Ovary (tissue), 7 donors: ENCODE measurements at regions not wholly inside any gene's neighbourhood (a gene's known extent, or its start where the extent isn't known, plus 50 kb on each side); places are given as distances from the start of the nearest gene placed in this dataset.
"Not testable (repeated sequence)": the region's sequence is repeated elsewhere in the genome, so short reads cannot be mapped to it uniquely, and the experiment has no call there.

Experiments
- DNase-seq, 5 donors: peaks; one replicate each; pipeline ENCODE4 v3.0.0-alpha.2; 2019 to 2020
- H3K27ac ChIP-seq, 2 donors: fragments of 200-600 bp; one replicate each; pipeline versions ENCODE4 v1.5.1 to v1.8.0; 2019 to 2022
- H3K27me3 ChIP-seq: fragments of 200-600 bp; one replicate; pipeline ENCODE4 v1.8.0; 2022
- H3K36me3 ChIP-seq: fragments of 200-600 bp; sonication (generic); one replicate; pipeline ENCODE4 v1.5.1; 2019
- H3K4me1 ChIP-seq: one replicate; pipeline ENCODE4 v1.8.1; 2013; ENCODE audit warnings: mild to moderate bottlenecking, moderate library complexity; ENCODE audit not compliant: insufficient read depth
- H3K4me3 ChIP-seq: fragments of 200-600 bp; sonication (generic); one replicate; pipeline ENCODE4 v1.5.1; 2017
- H3K9me3 ChIP-seq, 2 donors: fragments of 200-600 bp in 1 of 2; sonication (generic) in 1 of 2; one replicate each; pipeline versions ENCODE4 v1.5.1 to v1.8.1; 2013 to 2019; ENCODE audit warnings: mild to moderate bottlenecking in 1 of 2, moderate library complexity in 1 of 2
- EP300 ChIP-seq: sonication (generic); formaldehyde crosslinking; IDR thresholded peaks from one replicate; pipeline ENCODE4 v1.6.1; 2017; ENCODE audit warnings: antibody characterized with exemption
- POLR2A ChIP-seq: fragments of 450-650 bp; IDR thresholded peaks from one replicate; pipeline ENCODE4 v1.6.1; 2017; ENCODE audit warnings: antibody characterized with exemption, mild to moderate bottlenecking, moderate library complexity
- WGBS, 3 donors: extraction: QIAGEN DNeasy Blood & Tissue Kit in 1 of 3; methylation state at CpG; one replicate each; pipeline versions ENCODE4 v1.1.5 to v1.1.7; 2013 to 2017; 5-methylcytosine and 5-hydroxymethylcytosine counted together
- intact Hi-C, 4 donors: fragments of 100-400 bp; cut with DNase I; formaldehyde crosslinking; loops; one replicate each; pipeline versions ENCODE4 v1.11.0 to v1.15.1; 2022 to 2023
- TF ChIP-seq, protein P1 (sequence below), 3 donors: fragments of 450-650 bp in 2 of 3; fragments of 200-600 bp in 1 of 3; IDR thresholded peaks; one replicate each; pipeline versions ENCODE4 v1.5.1 to v1.8.0; 2016 to 2022; ENCODE audit warnings: antibody characterized with exemption in 3 of 3, mild to moderate bottlenecking in 1 of 3
- donor health status: DM: no; HTN: no; CAD: no; lungs with moderate emphysema.
- donor health status: DM: no; HTN: no; CAD: no.
- donor health status: Bipolar disorder and iron deficiency.
- donor health status: DM: no; HTN: no; CAD: no.
- donor health status: DM: yes; HTN: yes; CAD: no.

DNA sequence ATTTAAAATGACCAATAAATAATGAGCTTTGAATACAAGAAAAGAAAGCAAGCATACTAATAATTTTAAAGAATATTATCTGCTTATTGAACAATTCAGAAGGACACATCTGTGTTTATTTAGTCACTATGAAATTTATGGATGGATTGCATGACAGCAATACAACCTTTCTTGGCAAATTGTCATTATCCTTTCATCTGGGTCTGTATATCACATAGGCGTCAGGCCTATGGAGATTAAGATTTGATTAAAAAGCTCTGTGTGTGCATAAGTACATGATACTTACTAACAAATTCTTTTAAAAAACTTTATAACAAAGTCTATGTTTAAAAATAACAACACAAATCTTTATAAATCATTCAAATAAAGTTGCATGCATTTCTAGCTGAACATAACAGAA, 1394.4 kb downstream of the KHDRBS2 start:
- Histone ChIP-seq H3K36me3 (no peaks in the 10 kb centered on the region), H3K9me3 (no peaks in the 10 kb centered on the region), H3K27me3 (no peaks in the 10 kb centered on the region), H3K27ac (no peak overlapping the region), H3K4me1 (no peaks in the 10 kb centered on the region), H3K4me3 (no peak overlapping the region)
- intact Hi-C loops: no loop called here
- 48 to 64% (median 52%) methylated on average over 1 of the region's 1 CpG for WGBS, 3 donors
- DNase-seq: no peak
- no peak for TF ChIP-seq EP300

DNA sequence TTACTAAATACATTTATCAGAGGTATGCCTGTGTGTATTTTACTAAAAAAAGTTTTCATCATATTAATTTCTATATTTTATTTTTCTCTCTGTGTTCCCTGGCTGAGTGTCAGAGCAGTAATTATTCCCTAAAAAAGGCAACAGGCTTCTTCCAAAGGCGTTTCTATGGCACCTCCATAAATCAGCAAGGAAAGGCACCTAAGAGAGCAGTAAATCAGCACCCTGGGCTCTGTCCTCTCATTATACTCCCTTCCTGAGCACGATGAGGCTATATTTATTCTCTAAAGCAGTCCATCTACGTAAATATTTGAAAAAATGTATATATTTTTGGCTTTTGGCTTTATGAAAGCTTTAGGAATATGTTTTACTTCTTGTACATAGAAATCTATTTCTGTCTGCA, 1408.6 kb downstream of the KHDRBS2 start:
- H3K27me3 ChIP-seq, H3K9me3 ChIP-seq, intact Hi-C loops, H3K4me1 ChIP-seq, H3K4me3 ChIP-seq, H3K27ac ChIP-seq, H3K36me3 ChIP-seq, DNase-seq: not testable (repeated sequence)
- WGBS, 3 donors: 13 to 24% (median 16%) methylated on average over 3 of the region's 3 CpGs

DNA sequence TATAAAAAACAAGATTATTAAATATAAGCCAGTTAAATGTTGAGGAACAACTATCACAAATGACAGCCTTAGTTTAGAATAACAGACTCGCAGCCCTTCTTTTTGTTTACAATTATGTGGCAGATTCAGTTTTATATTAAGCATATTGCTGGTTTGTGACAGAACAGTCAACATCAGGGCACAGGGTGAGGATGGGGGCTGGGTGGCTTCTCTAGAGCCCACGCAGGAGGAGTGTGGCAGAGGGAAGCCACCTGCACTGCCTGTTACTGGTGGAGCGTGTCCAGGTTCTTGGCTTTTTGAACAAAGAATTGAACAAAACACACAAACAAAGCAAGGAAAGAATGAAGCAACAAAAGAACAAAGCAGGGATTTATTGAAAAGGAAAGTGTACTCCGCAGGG, 1415.2 kb downstream of the KHDRBS2 start:
- intact Hi-C loops, H3K27ac ChIP-seq, H3K36me3 ChIP-seq, H3K9me3 ChIP-seq, DNase-seq, H3K4me1 ChIP-seq, H3K4me3 ChIP-seq, H3K27me3 ChIP-seq: not testable (repeated sequence)
- WGBS, 3 donors: 37 to 70% (median 40%) methylated on average over 4 of the region's 4 CpGs

DNA sequence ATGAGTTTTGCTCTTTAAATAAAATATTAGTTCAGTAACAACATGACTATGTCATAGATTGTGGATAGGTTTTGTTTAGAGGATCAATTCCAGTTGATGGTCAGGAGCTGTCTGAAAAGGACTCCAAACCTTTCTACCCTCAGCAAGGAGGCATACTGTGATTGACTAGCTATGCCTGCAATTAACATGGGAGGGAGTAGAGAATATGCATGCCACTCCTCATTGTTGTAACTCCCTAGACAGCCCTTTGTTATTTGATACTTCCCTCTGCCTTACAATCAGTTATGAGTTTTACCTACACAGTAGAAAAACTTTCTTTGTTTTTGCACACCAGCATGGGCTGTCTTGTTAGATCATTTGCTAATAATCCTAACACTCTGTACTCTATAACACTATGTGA, 1418.5 kb downstream of the KHDRBS2 start:
- intact Hi-C loops: no loop called here
- no peaks in the 10 kb centered on the region for H3K36me3 ChIP-seq
- H3K9me3 ChIP-seq: no peaks in the 10 kb centered on the region
- TF ChIP-seq EP300: no peak
- TF ChIP-seq, protein P1, sequence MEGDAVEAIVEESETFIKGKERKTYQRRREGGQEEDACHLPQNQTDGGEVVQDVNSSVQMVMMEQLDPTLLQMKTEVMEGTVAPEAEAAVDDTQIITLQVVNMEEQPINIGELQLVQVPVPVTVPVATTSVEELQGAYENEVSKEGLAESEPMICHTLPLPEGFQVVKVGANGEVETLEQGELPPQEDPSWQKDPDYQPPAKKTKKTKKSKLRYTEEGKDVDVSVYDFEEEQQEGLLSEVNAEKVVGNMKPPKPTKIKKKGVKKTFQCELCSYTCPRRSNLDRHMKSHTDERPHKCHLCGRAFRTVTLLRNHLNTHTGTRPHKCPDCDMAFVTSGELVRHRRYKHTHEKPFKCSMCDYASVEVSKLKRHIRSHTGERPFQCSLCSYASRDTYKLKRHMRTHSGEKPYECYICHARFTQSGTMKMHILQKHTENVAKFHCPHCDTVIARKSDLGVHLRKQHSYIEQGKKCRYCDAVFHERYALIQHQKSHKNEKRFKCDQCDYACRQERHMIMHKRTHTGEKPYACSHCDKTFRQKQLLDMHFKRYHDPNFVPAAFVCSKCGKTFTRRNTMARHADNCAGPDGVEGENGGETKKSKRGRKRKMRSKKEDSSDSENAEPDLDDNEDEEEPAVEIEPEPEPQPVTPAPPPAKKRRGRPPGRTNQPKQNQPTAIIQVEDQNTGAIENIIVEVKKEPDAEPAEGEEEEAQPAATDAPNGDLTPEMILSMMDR (IDR thresholded peaks at IDR 0.05): no peak
- no peak for TF ChIP-seq POLR2A
- DNase-seq: no peak
- H3K27me3 ChIP-seq: no peaks in the 10 kb centered on the region
- no peaks in the 10 kb centered on the region for H3K4me1 ChIP-seq
- H3K27ac ChIP-seq: no peak overlapping the region
- no peak overlapping the region for H3K4me3 ChIP-seq

DNA sequence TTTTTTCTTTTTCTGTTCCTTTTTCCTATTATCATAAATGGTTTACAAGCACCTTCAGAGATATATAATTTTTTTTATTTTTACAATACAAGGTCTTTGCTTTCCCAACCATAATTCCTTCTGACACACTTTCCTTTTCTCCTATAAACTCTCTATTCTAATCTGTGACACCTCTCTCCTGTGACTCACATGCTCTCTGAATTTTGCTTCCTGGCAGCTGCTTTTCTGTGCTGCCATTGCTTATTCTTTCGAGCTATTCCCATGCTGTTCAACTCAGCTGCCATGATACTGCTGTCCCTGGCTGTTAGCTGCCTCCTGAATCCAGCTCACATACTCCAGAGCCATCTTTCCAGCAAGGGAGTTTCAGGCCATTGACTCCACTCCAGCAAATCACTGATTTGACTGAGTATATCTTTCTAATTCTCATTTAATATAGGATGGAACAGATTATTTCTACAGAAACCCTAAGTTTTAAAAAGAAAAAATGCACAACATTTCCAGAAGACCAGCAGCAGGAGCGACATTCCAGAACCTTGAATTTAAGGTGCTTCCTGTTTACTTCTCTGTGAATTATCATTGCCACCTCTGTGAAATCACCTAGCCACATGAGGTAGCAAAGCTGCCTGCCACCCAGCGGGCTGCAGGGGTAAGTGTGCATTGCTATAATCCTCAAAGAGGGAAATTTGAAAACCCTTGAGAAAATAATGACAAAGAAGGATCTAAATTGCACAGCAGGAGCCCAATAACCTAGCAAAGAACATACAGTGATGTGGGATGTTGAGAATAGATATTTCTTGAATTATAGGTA, 1442.6 kb downstream of the KHDRBS2 start:
- H3K4me3 ChIP-seq, H3K36me3 ChIP-seq, H3K27ac ChIP-seq, intact Hi-C loops, H3K27me3 ChIP-seq, H3K4me1 ChIP-seq, DNase-seq, H3K9me3 ChIP-seq: not testable (repeated sequence)
- 27 to 36% (median 30%) methylated on average over 3 of the region's 3 CpGs for WGBS, 3 donors

DNA sequence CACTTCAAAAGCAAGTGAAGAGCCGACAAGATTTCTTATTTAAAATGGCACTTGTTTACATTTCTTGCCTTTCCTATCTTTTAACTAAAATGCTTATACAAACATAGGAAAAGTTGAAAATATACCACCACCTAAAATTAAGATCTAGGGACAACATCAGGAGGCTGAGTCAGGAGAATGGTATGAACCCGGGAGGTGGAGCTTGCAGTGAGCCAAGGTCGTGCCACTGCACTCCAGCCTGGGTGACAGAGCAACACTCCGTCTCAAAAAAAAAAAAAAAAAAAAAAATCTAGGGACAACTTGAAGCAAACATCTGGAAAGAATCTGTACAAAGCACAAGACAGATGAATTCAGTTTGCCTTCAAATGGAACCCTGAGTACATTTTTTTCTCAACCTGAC, 1455.3 kb downstream of the KHDRBS2 start:
- H3K9me3 ChIP-seq, H3K4me1 ChIP-seq, H3K27ac ChIP-seq, H3K4me3 ChIP-seq, intact Hi-C loops, DNase-seq, H3K36me3 ChIP-seq, H3K27me3 ChIP-seq: not testable (repeated sequence)
- 31 to 77% (median 47%) methylated on average over 4 of the region's 4 CpGs for WGBS, 3 donors

DNA sequence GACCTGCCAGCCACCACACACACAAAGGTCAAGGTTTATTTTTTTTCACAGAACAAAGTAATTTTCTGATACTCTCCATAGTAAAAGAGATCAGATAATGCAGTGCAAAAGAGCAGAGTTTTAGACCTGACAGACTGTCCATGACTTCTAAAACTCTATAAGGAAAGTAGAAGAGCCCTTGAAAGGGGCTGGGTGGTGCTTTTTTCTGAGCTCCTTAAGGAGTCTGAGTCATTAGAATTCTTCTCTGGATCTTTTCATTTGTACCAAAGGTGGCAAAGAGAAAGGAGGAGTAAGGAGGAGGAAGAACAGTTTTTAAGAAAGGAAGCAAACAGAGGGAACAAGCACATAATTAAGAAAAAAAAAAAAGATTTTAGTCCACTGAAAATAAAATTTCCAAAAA, 1463.4 kb downstream of the KHDRBS2 start:
- H3K4me1 ChIP-seq, H3K27ac ChIP-seq, H3K4me3 ChIP-seq, intact Hi-C loops, DNase-seq, H3K36me3 ChIP-seq, H3K9me3 ChIP-seq, H3K27me3 ChIP-seq: not testable (repeated sequence)

DNA sequence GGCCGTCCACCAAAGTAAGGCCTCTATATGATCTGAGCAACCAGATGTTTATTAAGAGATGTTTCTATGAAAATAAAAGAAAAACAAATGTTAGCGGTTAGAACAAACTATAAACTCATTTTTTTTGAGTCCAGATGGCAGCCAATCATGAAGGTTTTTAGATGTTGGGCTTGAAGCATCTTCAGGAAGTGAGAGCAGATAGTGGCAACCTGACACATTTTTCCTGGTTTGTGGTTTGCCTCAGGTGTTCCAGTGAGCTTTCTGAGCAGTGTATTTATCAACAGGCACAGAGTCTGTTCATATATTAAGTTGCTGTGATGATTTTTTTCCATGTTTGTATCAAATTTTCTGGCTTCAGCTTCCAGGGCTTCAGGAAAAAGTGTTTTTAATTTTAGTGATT, 1468.0 kb downstream of the KHDRBS2 start:
- H3K36me3 ChIP-seq, H3K27ac ChIP-seq, DNase-seq, intact Hi-C loops, H3K27me3 ChIP-seq, H3K9me3 ChIP-seq, H3K4me3 ChIP-seq, H3K4me1 ChIP-seq: not testable (repeated sequence)
- 58 to 63% (median 61%) methylated on average over 2 of the region's 2 CpGs for WGBS, 3 donors

DNA sequence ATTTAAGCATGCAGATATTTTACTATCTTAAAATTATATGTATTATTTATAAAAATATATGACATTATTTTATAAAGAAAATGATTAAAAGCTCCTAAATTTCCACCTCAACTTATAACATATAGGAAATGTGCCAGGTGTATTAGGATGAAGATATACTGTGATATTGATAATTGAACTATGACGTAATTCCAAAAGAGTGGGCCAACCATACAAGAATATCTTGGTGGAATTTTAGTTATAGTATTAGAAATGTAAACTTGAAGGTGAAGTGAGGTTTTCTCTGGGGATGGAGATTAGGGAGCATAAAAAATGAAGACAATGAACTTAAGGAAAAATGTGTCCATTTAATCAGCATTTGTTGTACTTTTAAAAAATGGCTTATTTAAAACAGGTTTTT, 1471.2 kb downstream of the KHDRBS2 start:
- H3K27ac ChIP-seq, H3K27me3 ChIP-seq, intact Hi-C loops, H3K4me1 ChIP-seq, H3K36me3 ChIP-seq, H3K9me3 ChIP-seq, DNase-seq, H3K4me3 ChIP-seq: not testable (repeated sequence)
- WGBS, 3 donors: 79 to 87% (median 80%) methylated on average over 1 of the region's 1 CpG

DNA sequence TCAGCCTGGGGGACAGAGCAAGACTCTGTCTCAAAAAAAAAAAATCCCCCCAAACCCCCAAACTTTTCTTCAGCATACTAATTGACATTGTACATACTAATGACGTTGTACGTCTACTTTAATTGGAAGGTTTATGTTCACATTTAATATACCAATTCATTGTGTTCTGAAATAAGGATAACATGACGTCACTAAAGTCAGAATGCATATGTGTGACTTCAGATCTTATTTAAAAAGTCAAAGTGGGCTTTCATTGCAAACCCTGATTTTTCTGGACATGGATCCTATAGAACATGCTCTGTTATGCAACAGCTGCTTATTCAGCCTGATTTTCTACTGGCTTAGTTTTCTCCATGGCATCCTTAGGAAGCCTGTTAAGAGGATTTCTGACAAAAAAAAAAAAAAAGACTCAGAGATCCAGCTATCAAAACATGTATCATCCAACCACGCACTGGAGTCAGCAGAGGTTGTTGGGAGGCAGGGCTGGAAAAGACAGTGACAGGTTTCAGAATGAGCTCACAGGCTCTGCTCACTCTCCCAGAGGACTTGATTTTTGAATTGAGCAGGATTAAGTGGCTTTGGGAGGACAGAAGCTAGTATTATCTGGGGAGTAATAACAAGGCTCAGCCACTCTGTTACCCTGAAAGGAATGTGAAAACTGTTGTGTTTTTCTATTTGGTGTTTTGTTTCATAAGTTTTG, 1472.0 kb downstream of the KHDRBS2 start:
- DNase-seq, H3K4me1 ChIP-seq, intact Hi-C loops, H3K4me3 ChIP-seq, H3K27ac ChIP-seq, H3K36me3 ChIP-seq, H3K27me3 ChIP-seq, H3K9me3 ChIP-seq: not testable (repeated sequence)
- 66 to 76% (median 71%) methylated on average over 4 of the region's 4 CpGs for WGBS, 3 donors

DNA sequence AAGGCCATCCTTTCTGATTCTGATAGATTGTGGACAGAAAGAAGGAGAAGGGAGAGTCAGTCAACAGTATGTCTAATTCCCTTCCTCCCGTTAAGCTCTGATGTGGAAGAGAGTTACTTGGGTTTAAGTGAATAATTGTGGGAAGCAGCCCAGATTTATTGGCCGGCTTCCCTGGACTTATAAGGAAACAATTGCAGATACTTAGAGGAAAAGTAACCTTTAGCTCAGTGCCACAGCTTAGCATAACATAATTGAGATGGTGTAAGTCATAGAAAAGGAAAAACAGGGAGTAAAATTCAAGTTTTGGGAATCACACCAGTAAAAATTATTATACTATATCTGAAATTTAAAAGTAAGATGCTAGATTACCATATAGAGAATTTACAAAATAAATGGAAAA, 1475.8 kb downstream of the KHDRBS2 start:
- not testable (repeated sequence) for H3K27me3 ChIP-seq
- 74 to 88% (median 80%) methylated on average over 1 to 2 of the region's 2 CpGs for WGBS, 3 donors

More for the DNA sequence above, 1475.8 kb downstream of the KHDRBS2 start:
- H3K9me3 ChIP-seq, H3K27ac ChIP-seq, H3K36me3 ChIP-seq, intact Hi-C loops, H3K4me3 ChIP-seq, H3K4me1 ChIP-seq, DNase-seq: not testable (repeated sequence)
